Pancreas (tissue), 10 donors: ENCODE measurements at regions not wholly inside any gene's neighbourhood (a gene's known extent, or its start where the extent isn't known, plus 50 kb on each side); places are given as distances from the start of the nearest gene placed in this dataset.

Experiments used
- ATAC-seq, 4 donors: fragments of 200-7000 bp; cut with Tn5 transposase; one replicate each; pipeline versions ENCODE4 v1.8.0 to v1.9.1; 2020; ENCODE audit warnings: mild to moderate bottlenecking in 4 of 4, moderate library complexity in 4 of 4
- DNase-seq, 6 donors: peaks; one replicate each; pipeline ENCODE4 v3.0.0-alpha.2; 2020
- FAIRE-seq: peaks from 2 replicates; lab custom pipeline; 2012; peaks lifted over from hg19 to GRCh38; lab: Jason Lieb, UNC
- H3K27ac ChIP-seq, 4 donors: fragments of 200-600 bp; sonication (generic); 1 replicate in 3 of 4; 2 replicates in 1 of 4; pipeline versions ENCODE4 v1.5.0 to v1.8.0; 2020
- H3K27me3 ChIP-seq, 4 donors: fragments of 200-600 bp; one replicate each; pipeline ENCODE4 v1.8.0; 2021
- H3K36me3 ChIP-seq, 3 donors: fragments of 200-600 bp; sonication (generic) in 1 of 3; one replicate each; pipeline versions ENCODE4 v1.5.0 to v1.8.0; 2020 to 2021
- H3K4me1 ChIP-seq, 3 donors: fragments of 200-600 bp; one replicate each; pipeline ENCODE4 v1.8.0; 2021
- H3K4me3 ChIP-seq, 4 donors: fragments of 200-600 bp; sonication (generic) in 2 of 4; one replicate each; pipeline versions ENCODE4 v1.5.0 to v1.8.0; 2020 to 2021
- H3K9me3 ChIP-seq, 4 donors: fragments of 200-600 bp; one replicate each; pipeline ENCODE4 v1.8.0; 2021
- CTCF ChIP-seq, 4 donors: fragments of 200-600 bp; sonication (generic) in 3 of 4; IDR thresholded peaks; one replicate each; pipeline versions ENCODE4 v1.5.0 to v1.8.0; 2021; ENCODE audit warnings: antibody characterized with exemption in 4 of 4
- WGBS, 2 donors: extraction: QIAGEN DNeasy Blood & Tissue Kit; methylation state at CpG; one replicate each; pipeline ENCODE4 v1.1.7; 2013; 5-methylcytosine and 5-hydroxymethylcytosine counted together
- intact Hi-C, 3 donors: fragments of 100-400 bp; cut with DNase I; formaldehyde crosslinking; loops; one replicate each; pipeline versions ENCODE4 v1.11.1 to v1.14.2; 2022
- donor health status: healthy with polysubstance abuse.
- donor health status: DM: no; HTN: no; CAD: no; lungs with moderate emphysema.
- donor health status: DM: no; HTN: no; CAD: no.
- donor health status: control.
- donor health status: control.
- donor health status: Bipolar disorder and iron deficiency.
- donor health status: DM: yes; HTN: yes; CAD: no.
- donor health status: DM: no; HTN: no; CAD: no.
- donor health status: DM: no; HTN: no; CAD: no.
- donor health status: DM: yes; HTN: yes; CAD: no.

- ATAC-seq (no peak), DNase-seq (no peak), FAIRE-seq (no peak)
- H3K36me3 ChIP-seq = no peaks in the 10 kb centered on the region
- H3K4me3 ChIP-seq = no peak overlapping the region
- H3K9me3 ChIP-seq = no peaks in the 10 kb centered on the region
- no peak for TF ChIP-seq CTCF (IDR thresholded peaks at IDR 0.05)
- no peak overlapping the region for H3K27ac ChIP-seq
- intact Hi-C loops = no loop called here
- H3K27me3 ChIP-seq = no peaks in the 10 kb centered on the region
- no peaks in the 10 kb centered on the region for H3K4me1 ChIP-seq
These were observed 292.9 kb downstream of the PLA2G4A start for GRCh38 chr1:187121661-187122060.

- Histone ChIP-seq H3K9me3 (no peaks in the 10 kb centered on the region), H3K36me3 (no peaks in the 10 kb centered on the region), H3K27ac (no peak overlapping the region), H3K27me3 (no peaks in the 10 kb centered on the region), H3K4me3 (no peak overlapping the region), H3K4me1 (no peaks in the 10 kb centered on the region)
- TF ChIP-seq CTCF (IDR thresholded peaks at IDR 0.05) = no peak
- DNase-seq (no peak), ATAC-seq (no peak), FAIRE-seq (no peak)
- 60 to 69% methylated on average over 2 of the region's 2 CpGs for WGBS, 2 donors
- intact Hi-C loops = no loop called here
These were observed 293.8 kb downstream of the PLA2G4A start for GRCh38 chr1:187122566-187122965.

- Histone ChIP-seq H3K4me1 (no peaks in the 10 kb centered on the region), H3K27me3 (no peaks in the 10 kb centered on the region), H3K27ac (no peak overlapping the region), H3K36me3 (no peaks in the 10 kb centered on the region), H3K9me3 (no peaks in the 10 kb centered on the region), H3K4me3 (no peak overlapping the region)
- DNase-seq (no peak), FAIRE-seq (no peak), ATAC-seq (no peak)
- WGBS, 2 donors = 0 to 27% methylated on average over 1 of the region's 1 CpG
- intact Hi-C loops = no loop called here
- no peak for TF ChIP-seq CTCF (IDR thresholded peaks at IDR 0.05)
These were observed 300.4 kb downstream of the PLA2G4A start for GRCh38 chr1:187129132-187129531.

- intact Hi-C loops = no loop called here
- no peaks in the 10 kb centered on the region for H3K4me1 ChIP-seq
- no peak overlapping the region for H3K27ac ChIP-seq
- ATAC-seq (no peak), DNase-seq (no peak), FAIRE-seq (no peak)
- no peak overlapping the region for H3K4me3 ChIP-seq
- H3K27me3 ChIP-seq = no peaks in the 10 kb centered on the region
- no peaks in the 10 kb centered on the region for H3K36me3 ChIP-seq
- TF ChIP-seq CTCF (IDR thresholded peaks at IDR 0.05) = no peak
- no peaks in the 10 kb centered on the region for H3K9me3 ChIP-seq
These were observed 315.0 kb downstream of the PLA2G4A start for GRCh38 chr1:187143783-187144182.

GRCh38 chr1:187146388-187146787, 317.6 kb downstream of the PLA2G4A start:
- ATAC-seq = no peak
- Histone ChIP-seq H3K27me3 (no peaks in the 10 kb centered on the region), H3K9me3 (no peaks in the 10 kb centered on the region), H3K4me1 (no peaks in the 10 kb centered on the region), H3K4me3 (no peak overlapping the region), H3K36me3 (no peaks in the 10 kb centered on the region), H3K27ac (no peak overlapping the region)
- WGBS, 2 donors = 0 to 26% methylated on average over 1 of the region's 1 CpG
- DNase-seq = no peak
- no peak for FAIRE-seq
- no peak for TF ChIP-seq CTCF (IDR thresholded peaks at IDR 0.05)
- intact Hi-C loops = no loop called here
